Urinary bladder (tissue), 3 donors: ENCODE measurements at regions not wholly inside any gene's neighbourhood (a gene's known extent, or its start where the extent isn't known, plus 50 kb on each side); places are given as distances from the start of the nearest gene placed in this dataset.
"Not testable (repeated sequence)": the region's sequence is repeated elsewhere in the genome, so short reads cannot be mapped to it uniquely, and the experiment has no call there.

Source experiments
- DNase-seq: peaks from one replicate; pipeline ENCODE4 v3.0.0-alpha.2; 2015; ENCODE audit errors: extremely low spot score
- H3K27ac ChIP-seq: one replicate; pipeline ENCODE4 v1.5.1; 2013; ENCODE audit warnings: low read depth, mild to moderate bottlenecking, moderate library complexity
- H3K36me3 ChIP-seq: one replicate; pipeline ENCODE4 v1.6.1; 2013; ENCODE audit warnings: mild to moderate bottlenecking, moderate library complexity; ENCODE audit not compliant: insufficient read depth
- H3K4me1 ChIP-seq: one replicate; pipeline ENCODE4 v1.6.1; 2013; ENCODE audit warnings: mild to moderate bottlenecking, moderate library complexity; ENCODE audit not compliant: insufficient read depth
- H3K4me3 ChIP-seq: one replicate; pipeline ENCODE4 v1.5.1; 2013; ENCODE audit warnings: low read depth, low read length
- WGBS: extraction: QIAGEN DNeasy Blood & Tissue Kit; methylation state at CpG from one replicate; pipeline ENCODE4 v1.1.7; 2013; 5-methylcytosine and 5-hydroxymethylcytosine counted together
- donor health status: healthy with polysubstance abuse.
- donor health status: healthy.

DNA sequence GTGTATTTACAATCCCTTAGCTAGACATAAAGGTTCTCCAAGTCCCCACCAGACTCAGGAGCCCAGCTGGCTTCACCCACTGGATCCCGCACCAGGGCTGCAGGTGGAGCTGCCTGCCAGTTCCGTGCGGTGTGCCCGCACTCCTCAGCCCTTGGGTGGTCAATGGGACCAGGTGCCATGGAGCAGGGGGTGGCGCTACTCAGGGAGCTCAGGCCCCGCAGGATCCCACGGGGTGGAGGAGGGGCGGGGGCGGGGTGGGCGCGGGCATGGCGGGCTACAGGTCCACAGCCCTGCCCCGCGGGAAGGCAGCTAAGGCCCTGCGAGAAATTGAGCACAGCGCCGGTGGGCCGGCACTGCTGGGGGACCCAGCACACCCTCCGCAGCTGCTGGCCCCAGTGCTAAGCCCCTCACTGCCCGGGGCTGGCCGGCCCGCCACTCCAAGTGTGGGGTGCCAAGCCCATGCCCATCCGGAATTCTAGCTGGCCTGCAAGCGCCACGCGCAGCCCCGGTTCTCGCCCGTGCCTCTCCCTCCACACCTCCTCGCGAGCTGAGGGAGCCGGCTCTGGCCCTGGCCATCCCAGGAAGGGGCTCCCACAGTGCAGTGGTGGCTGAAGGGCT, 99.8 kb upstream of the STARD4 start:
- not testable (repeated sequence) for DNase-seq, H3K4me1 ChIP-seq, H3K4me3 ChIP-seq, H3K36me3 ChIP-seq, H3K27ac ChIP-seq
- 95% methylated on average over 32 of the region's 32 CpGs for WGBS

DNA sequence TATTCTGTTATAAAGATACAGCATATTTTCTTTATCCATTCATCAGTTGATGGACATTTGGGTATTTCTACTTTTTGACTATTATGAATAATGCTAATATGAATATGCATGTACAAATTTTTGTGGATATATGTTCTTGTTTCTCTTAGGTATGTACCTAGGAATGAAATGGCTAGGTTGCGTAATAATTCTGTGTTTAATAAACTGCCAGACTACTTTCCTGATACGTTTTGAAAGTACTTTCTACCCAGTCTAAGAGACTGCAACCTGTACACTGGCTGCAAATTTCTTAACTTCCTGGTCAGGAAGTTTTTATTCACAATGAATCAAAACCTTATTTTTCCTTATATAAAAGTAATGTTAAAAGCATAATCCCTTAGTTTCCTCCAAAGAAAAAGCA, 93.9 kb upstream of the STARD4 start:
- DNase-seq, result no peak
- H3K4me1 ChIP-seq, result no peaks in the 10 kb centered on the region
- WGBS, result 79% methylated on average over 2 of the region's 2 CpGs
- H3K27ac ChIP-seq, result no peak overlapping the region
- no peak overlapping the region for H3K4me3 ChIP-seq
- H3K36me3 ChIP-seq, result no peaks in the 10 kb centered on the region

DNA sequence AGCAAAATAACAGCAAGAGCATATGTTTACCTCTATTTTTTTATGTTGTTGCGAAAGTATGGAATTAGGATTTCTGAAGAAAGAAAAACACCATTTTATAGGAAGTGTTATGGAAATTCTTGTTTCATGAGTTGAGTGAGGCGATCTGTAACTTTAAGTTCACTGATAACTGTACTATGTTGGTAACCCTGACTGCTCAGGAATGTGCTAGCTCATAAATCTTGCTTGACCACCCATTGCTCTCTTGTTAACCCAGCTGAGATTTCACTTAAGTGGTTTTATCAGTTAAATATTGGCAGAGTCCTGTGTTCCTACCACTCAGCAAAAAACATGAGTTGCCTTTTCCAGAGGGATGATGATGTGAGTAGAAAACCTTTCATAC, 91.1 kb upstream of the STARD4 start:
- no peak for DNase-seq
- H3K27ac ChIP-seq, result no peak overlapping the region
- H3K36me3 ChIP-seq, result no peaks in the 10 kb centered on the region
- WGBS, result 82% methylated on average over 2 of the region's 2 CpGs
- no peaks in the 10 kb centered on the region for H3K4me1 ChIP-seq
- H3K4me3 ChIP-seq, result no peak overlapping the region

DNA sequence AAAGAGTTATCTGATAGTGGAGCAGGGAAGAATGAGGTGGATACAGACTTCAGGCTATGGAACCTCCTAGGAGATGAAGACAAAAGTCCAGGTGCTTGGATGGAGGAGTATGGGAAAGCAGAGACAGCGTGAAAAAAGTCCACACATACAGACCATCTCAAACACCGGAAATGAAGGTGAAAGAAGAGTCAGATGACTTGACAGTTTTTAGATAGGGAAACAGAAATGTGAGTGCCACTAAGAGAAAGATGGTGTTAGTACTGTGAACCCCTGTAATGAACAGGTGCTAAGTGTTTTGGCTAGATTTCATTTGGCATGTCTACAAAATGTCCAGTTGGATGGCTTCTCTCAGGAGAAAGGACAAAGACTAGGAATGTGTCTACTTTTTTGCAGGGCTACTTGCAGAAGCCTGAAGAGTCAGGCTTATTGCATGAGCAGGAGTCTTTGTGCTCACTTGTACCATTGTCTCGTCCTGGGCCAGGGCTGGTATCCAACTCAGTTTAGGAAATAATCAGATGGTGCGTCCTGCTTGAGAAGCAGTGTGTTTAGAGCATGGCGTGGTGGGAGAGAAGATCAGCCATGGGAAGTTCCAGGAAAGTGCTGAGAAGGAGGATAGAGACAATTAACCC, 90.6 kb upstream of the STARD4 start:
- no peaks in the 10 kb centered on the region for H3K36me3 ChIP-seq
- H3K4me1 ChIP-seq, result no peaks in the 10 kb centered on the region
- no peak overlapping the region for H3K27ac ChIP-seq
- DNase-seq, result no peak
- 80% methylated on average over 5 of the region's 5 CpGs for WGBS
- no peak overlapping the region for H3K4me3 ChIP-seq

DNA sequence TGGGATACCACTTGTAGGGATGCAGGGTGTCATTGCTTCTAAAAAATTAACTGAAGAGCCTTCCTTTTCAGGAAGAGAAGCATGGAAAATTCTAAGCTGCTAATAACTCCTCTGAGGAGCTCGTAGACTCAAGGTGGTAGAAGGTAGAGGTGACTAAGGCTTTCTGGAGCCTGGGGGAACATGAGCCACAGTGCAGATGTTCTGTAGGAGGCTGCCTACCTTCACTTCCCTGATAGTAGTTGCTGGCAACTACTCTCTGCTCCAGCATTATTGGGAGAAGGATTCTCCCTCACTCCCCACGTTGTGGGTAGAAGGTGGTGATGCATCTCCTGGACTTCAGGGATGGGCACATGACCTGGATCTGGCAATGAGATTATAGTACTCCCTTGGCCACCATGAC, 86.7 kb upstream of the STARD4 start:
- DNase-seq, result no peak
- Histone ChIP-seq H3K4me1 (no peaks in the 10 kb centered on the region), H3K4me3 (no peak overlapping the region), H3K36me3 (no peaks in the 10 kb centered on the region), H3K27ac (no peak overlapping the region)
- 88% methylated on average over 2 of the region's 2 CpGs for WGBS

DNA sequence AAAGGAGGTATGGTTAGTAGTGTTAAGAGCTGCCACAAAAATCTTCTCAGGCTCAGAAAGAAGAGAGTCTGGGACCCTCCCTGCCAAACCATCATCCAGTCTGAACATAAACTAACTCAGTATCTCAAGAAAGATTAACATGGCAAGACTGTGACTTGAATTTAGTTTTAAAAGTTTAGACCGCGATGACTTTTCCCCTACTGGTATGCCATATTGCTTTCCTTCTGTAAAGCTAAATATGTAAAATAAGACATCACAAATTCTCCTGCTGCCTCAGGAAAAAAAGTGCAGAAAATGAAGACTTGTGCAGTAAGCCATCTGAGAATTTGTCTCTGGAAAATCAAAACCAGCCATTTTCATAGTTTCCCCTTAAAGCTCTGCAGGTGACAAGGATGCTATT, 85.2 kb upstream of the STARD4 start:
- Histone ChIP-seq H3K4me3 (no peak overlapping the region), H3K27ac (no peak overlapping the region), H3K36me3 (no peaks in the 10 kb centered on the region), H3K4me1 (no peaks in the 10 kb centered on the region)
- no peak for DNase-seq
- 89% methylated on average over 2 of the region's 2 CpGs for WGBS

DNA sequence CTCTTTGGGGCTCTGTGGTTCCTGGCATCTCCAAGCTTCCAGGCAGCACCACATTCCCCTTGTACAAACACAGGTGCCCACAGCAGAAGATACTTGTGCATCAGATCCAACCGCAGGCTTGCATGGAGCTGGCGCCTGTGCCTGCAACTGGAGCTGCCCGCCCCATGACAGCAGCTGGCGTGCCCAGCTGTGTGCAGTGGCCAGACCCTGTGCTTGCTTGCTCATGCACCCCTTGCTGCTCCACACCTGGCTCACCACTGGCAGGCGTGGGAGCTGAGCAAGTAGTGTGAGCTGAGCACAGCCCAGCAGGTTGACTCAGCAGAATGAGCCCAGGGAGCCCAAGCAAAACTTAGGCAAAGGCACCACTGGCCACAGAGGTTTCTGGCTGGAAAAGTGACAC, 84.4 kb upstream of the STARD4 start:
- WGBS, result 97% methylated on average over 5 of the region's 5 CpGs
- Histone ChIP-seq H3K4me1 (no peaks in the 10 kb centered on the region), H3K27ac (no peak overlapping the region), H3K36me3 (no peaks in the 10 kb centered on the region), H3K4me3 (no peak overlapping the region)
- no peak for DNase-seq

DNA sequence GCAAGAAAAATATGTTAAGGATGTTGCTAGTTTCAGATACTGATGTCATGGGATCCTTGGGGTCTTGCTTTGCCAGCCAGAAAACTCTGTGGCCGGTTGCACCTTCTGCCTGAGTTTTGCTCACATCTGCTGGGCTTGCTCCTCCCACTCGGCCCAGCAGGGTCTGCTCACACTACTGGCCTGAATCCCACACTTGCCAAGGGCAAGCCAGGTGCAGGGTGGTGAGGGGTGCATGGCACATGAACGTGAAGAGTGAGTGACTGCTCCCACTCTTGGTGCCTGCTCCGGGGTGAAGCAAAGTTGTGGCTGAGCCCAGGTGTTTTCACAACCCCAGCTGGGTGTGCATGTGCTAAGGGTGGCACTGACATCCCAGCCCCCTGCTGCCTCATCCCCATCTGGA, 83.1 kb upstream of the STARD4 start:
- no peaks in the 10 kb centered on the region for H3K36me3 ChIP-seq
- no peaks in the 10 kb centered on the region for H3K4me1 ChIP-seq
- H3K4me3 ChIP-seq, result no peak overlapping the region
- WGBS, result 72% methylated on average over 4 of the region's 4 CpGs
- DNase-seq, result no peak
- H3K27ac ChIP-seq, result no peak overlapping the region

DNA sequence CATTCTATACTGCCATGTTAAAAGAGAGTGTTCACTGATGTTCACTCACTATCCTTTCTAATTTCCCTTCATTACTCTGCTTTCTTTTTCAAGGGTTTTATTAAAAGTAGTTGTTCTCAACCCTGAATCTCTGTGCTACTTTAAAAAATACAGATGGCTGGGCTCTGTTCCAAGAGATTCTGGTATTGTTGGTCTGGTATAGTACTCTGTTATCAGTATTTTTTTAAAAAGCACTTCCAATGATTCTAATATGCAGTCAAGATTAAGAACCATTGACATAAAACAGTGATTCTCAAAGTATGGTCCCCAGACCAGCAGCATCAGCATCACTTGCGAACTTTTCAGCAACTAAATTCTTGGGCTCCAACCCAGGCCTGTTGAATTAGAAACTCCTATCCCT, 77.0 kb upstream of the STARD4 start:
- no peak for DNase-seq

DNA sequence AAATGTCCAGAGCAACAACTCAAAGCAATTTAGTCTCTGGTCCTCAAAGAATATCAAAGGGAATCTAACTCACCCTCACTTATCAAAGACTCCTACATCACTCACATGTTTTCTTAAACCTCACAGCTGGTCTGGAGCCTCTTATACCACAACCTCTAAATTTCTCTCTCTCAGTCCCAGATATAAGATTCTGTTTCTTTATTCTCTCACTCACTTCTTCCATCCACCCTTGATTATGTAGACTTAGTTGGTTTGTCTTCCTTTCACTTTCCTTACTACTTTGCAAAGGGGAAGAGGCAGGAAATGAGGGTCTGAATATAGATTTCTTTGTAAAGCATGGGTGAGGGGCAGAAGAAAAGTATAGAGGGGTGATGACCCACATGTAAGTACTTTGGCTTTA, 75.4 kb upstream of the STARD4 start:
- Histone ChIP-seq H3K36me3 (no peaks in the 10 kb centered on the region), H3K27ac (no peak overlapping the region), H3K4me3 (no peak overlapping the region), H3K4me1 (no peaks in the 10 kb centered on the region)
- no peak for DNase-seq

More for the DNA sequence above, 77.0 kb upstream of the STARD4 start:
- 92% methylated on average over 1 of the region's 1 CpG for WGBS
- H3K36me3 ChIP-seq, result no peaks in the 10 kb centered on the region
- no peak overlapping the region for H3K27ac ChIP-seq
- H3K4me1 ChIP-seq, result no peaks in the 10 kb centered on the region
- no peak overlapping the region for H3K4me3 ChIP-seq

DNA sequence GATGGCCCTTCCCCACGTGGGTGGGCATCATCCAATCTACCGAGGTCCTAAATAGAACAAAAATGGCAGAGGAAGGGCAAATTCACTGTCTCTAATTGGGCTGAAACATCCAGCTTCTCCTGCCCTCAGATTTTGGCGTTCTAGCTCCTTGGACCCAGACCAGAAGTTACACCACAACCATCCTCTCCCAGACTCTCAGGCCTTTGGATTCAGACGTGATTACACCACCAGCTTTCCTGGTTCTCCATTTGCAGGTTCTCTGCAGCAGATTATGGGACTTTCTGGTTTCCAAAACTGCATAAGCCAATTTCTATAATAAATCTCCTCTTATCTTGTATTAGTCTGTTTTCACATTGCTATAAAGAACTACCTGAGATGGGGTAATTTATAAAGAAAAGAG, 73.6 kb upstream of the STARD4 start:
- H3K36me3 ChIP-seq, result no peaks in the 10 kb centered on the region
- 87% methylated on average over 4 of the region's 4 CpGs for WGBS
- DNase-seq, result no peak
- H3K4me1 ChIP-seq, result no peaks in the 10 kb centered on the region
- H3K27ac ChIP-seq, result no peak overlapping the region
- no peak overlapping the region for H3K4me3 ChIP-seq

DNA sequence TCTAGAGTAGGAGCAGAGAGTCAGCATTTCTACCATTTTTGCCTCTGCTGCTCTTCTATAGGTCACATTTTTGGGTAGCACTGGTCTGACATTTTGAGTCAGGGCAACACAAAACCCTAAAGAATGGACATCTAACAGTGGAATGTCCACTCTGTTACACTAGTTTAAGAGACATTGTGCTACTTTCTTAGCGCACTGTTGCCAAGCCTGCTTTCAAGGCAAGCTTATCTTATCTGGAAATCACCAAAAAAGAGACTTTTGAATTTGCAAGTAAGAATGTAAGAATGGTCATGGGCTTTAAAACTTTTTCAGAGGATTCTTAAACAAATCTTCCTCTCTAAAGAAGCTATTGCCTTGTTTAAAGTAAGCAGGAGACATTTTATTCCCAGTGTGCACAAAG, 73.0 kb upstream of the STARD4 start:
- WGBS, result 77% methylated on average over 1 of the region's 1 CpG
- no peak for DNase-seq
- H3K36me3 ChIP-seq, result no peaks in the 10 kb centered on the region
- H3K4me1 ChIP-seq, result no peaks in the 10 kb centered on the region
- no peak overlapping the region for H3K4me3 ChIP-seq
- no peak overlapping the region for H3K27ac ChIP-seq

DNA sequence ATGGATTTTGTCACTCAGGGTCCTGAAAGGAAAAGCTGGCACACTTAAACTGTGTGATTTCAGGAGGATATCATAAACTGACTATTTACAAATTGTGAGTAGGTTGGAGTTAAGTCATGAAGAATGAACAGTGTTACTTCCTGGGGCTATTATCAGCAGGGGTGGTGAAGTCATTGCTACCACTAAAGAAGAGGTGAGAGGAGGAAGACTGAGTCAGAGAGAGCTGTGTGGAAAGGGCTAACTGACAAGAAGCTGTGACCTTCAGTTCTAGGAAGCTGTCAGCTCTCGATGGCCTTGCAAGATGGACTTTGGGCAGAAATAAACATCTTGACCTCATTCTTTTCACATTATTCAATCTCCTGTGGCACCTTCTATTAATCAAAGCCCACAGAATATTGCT, 72.3 kb upstream of the STARD4 start:
- Histone ChIP-seq H3K4me1 (no peaks in the 10 kb centered on the region), H3K36me3 (no peaks in the 10 kb centered on the region), H3K27ac (no peak overlapping the region), H3K4me3 (no peak overlapping the region)
- WGBS, result 80% methylated on average over 1 of the region's 1 CpG
- DNase-seq, result no peak

DNA sequence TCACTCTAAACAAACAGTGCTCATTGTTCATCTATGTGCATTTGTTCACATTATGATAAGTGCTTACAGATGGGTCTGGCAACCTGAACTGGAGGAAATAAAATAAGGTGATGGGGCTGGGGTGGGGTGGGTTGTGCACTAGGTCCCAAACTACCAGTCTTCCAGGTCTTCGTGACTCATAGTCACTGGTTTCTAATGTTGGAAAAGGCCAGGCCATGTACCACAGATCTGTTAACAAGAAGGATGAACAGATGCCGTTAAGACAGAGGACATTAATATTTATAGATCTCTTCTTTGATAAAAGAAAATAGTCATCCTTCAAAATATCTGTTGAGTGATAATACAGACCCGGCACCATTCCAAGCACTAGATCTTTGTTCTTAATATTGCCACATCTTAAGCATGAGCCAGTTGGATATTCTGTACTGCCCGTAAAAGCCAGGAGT, 71.4 kb upstream of the STARD4 start:
- Histone ChIP-seq H3K4me3 (no peak overlapping the region), H3K4me1 (no peaks in the 10 kb centered on the region), H3K36me3 (no peaks in the 10 kb centered on the region), H3K27ac (no peak overlapping the region)
- WGBS, result 46% methylated on average over 4 of the region's 4 CpGs
- DNase-seq, result no peak
